HCT116 (cell line): ENCODE measurements at regions not wholly inside any gene's neighbourhood (a gene's known extent, or its start where the extent isn't known, plus 50 kb on each side); places are given as distances from the start of the nearest gene placed in this dataset.

ENCODE experiments used
- ATAC-seq: fragments of 200-7000 bp; cut with Tn5 transposase; 2 replicates; pipeline ENCODE4 v1.9.1; 2020; ENCODE audit warnings: mild to moderate bottlenecking, moderate library complexity
- BruUV-seq: library from RNA; stranded (reverse); fragments of 400-500 nt; replicated peaks from 2 replicates; lab custom pipeline; 2021; lab: Mats Ljungman, UMichigan
- CTCF ChIA-PET: fragments of 300-600 bp; sonication (Branson Sonifier 250); formaldehyde crosslinking; loops from one replicate; lab custom pipeline; 2021; ENCODE audit warnings: antibody characterized with exemption; lab: Charles Lee
- POLR2A ChIA-PET: fragments of 300-600, 350-600 bp; sonication (Branson Sonifier 250); formaldehyde crosslinking; loops from one replicate; lab custom pipeline; 2021; ENCODE audit warnings: antibody characterized with exemption; lab: Charles Lee
- RAD21 ChIA-PET, 2 experiments: fragments of 300-600 bp; sonication (Branson Sonifier 250); formaldehyde crosslinking; loops; one replicate each; lab custom pipeline; 2023; ENCODE audit warnings: low total read pairs in 2 of 2; ENCODE audit not compliant: uncharacterized antibody in 2 of 2, unreplicated experiment in 2 of 2, low non-redundant PET in 1 of 2; lab: Charles Lee
- DNase-seq: peaks from one replicate; pipeline ENCODE4 v3.0.0-alpha.2; 2010; ENCODE audit warnings: low read depth, low spot score
- H2AFZ ChIP-seq: fragments of 200-600 bp; shearing (Covaris generic), sonication (generic); 2 replicates; pipeline ENCODE4 v1.6.1; 2017; ENCODE audit warnings: low read depth, mixed run types, mixed read lengths, antibody characterized with exemption, low read length; ENCODE audit not compliant: poor library complexity, severe bottlenecking
- H3K27ac ChIP-seq: 2 replicates; pipeline ENCODE4 v1.5.1; 2012; ENCODE audit warnings: low read depth, low read length
- H3K27me3 ChIP-seq: fragments of 200-600 bp; sonication (generic); 2 replicates; pipeline ENCODE4 v1.6.1; 2016; ENCODE audit warnings: mixed run types, low read length, mixed read lengths; ENCODE audit not compliant: insufficient read depth
- H3K36me3 ChIP-seq, 2 experiments: fragments of 200-500 bp in 1 of 2; fragments of 200-600 bp in 1 of 2; sonication (Bioruptor generic) in 1 of 2; sonication (generic) in 1 of 2; 2 replicates each; pipeline versions ENCODE4 v1.5.1 to v1.6.1; 2014 to 2016; ENCODE audit warnings: low read length in 2 of 2, inconsistent platforms in 1 of 2, mixed read lengths in 1 of 2, mixed run types in 1 of 2; ENCODE audit not compliant: insufficient read depth in 2 of 2, control insufficient read depth in 1 of 2
- H3K4me1 ChIP-seq, 2 experiments: fragments of 200-600 bp in 1 of 2; sonication (generic) in 1 of 2; 2 replicates each; pipeline versions ENCODE4 v1.5.1 to v1.6.1; 2012 to 2017; ENCODE audit warnings: low read length in 2 of 2, inconsistent platforms in 1 of 2, mild to moderate bottlenecking in 1 of 2, mixed read lengths in 1 of 2, mixed run types in 1 of 2, moderate library complexity in 1 of 2; ENCODE audit not compliant: insufficient read depth in 2 of 2, control insufficient read depth in 1 of 2
- H3K4me2 ChIP-seq: fragments of 200-600 bp; sonication (generic); 2 replicates; pipeline ENCODE4 v1.6.1; 2017; ENCODE audit warnings: mixed run types, low read length, mixed read lengths
- H3K4me3 ChIP-seq, 2 experiments: fragments of 200-600 bp in 1 of 2; sonication (generic) in 1 of 2; replicated peaks in 1 of 2; 2 replicates each; pipeline ENCODE4 v1.5.1; 2011 to 2016; ENCODE audit warnings: low read length in 2 of 2, control low read depth in 1 of 2, low read depth in 1 of 2, mild to moderate bottlenecking in 1 of 2, mixed read lengths in 1 of 2, mixed run types in 1 of 2
- H3K79me2 ChIP-seq: fragments of 200-600 bp; sonication (generic); 2 replicates; pipeline ENCODE4 v1.6.1; 2017; ENCODE audit warnings: mild to moderate bottlenecking, mixed run types, low read length, moderate library complexity, mixed read lengths; ENCODE audit not compliant: insufficient read depth
- H3K9ac ChIP-seq: fragments of 200-600 bp; sonication (generic); 2 replicates; pipeline ENCODE4 v1.6.1; 2016; ENCODE audit warnings: low read length, mixed read lengths
- H3K9me2 ChIP-seq: fragments of 200-600 bp; sonication (generic), shearing (Covaris generic); 2 replicates; pipeline ENCODE4 v1.6.1; 2017; ENCODE audit warnings: mixed run types, mild to moderate bottlenecking, moderate library complexity; ENCODE audit not compliant: insufficient read depth
- H3K9me3 ChIP-seq, 2 experiments: fragments of 200-500 bp in 1 of 2; fragments of 200-600 bp in 1 of 2; sonication (Bioruptor generic) in 1 of 2; sonication (generic) in 1 of 2; 2 replicates each; pipeline ENCODE4 v1.6.1; 2014 to 2017; ENCODE audit warnings: low read length in 2 of 2, mixed read lengths in 2 of 2, inconsistent platforms in 1 of 2, low read depth in 1 of 2, mild to moderate bottlenecking in 1 of 2, mixed run types in 1 of 2, moderate library complexity in 1 of 2; ENCODE audit not compliant: control insufficient read depth in 1 of 2, insufficient read depth in 1 of 2
- H4K20me1 ChIP-seq: fragments of 200-600 bp; sonication (generic), shearing (Covaris generic); 2 replicates; pipeline ENCODE4 v1.6.1; 2017; ENCODE audit warnings: mixed run types, mild to moderate bottlenecking, moderate library complexity; ENCODE audit not compliant: insufficient read depth
- CEBPB ChIP-seq: IDR thresholded peaks from 2 replicates; pipeline ENCODE4 v1.6.1; 2012; ENCODE audit warnings: low read depth
- CTCF ChIP-seq, 3 experiments: fragments of 200-600 bp in 1 of 3; sonication (generic) in 1 of 3; IDR thresholded peaks in 2 of 3; conservative IDR thresholded peaks in 1 of 3; 2 replicates each; pipeline ENCODE4 v1.5.1; 2012 to 2017; ENCODE audit warnings: low read depth in 2 of 3, low read length in 2 of 3, antibody characterized with exemption in 1 of 3, borderline replicate concordance in 1 of 3, control low read depth in 1 of 3, mild to moderate bottlenecking in 1 of 3, mixed read lengths in 1 of 3, mixed run types in 1 of 3, moderate library complexity in 1 of 3; ENCODE audit not compliant: insufficient read depth in 1 of 3
- EGR1 ChIP-seq: IDR thresholded peaks from 2 replicates; pipeline ENCODE4 v1.6.1; 2012; ENCODE audit warnings: low read depth
- EZH2 ChIP-seq: fragments of 200-600 bp; sonication (generic); IDR thresholded peaks from 2 replicates; pipeline ENCODE4 v1.6.1; 2017; ENCODE audit warnings: antibody characterized with exemption, mixed run types
- FOSL1 ChIP-seq: IDR thresholded peaks from 2 replicates; pipeline ENCODE4 v1.6.1; 2012; ENCODE audit warnings: low read depth
- JUND ChIP-seq: IDR thresholded peaks from 2 replicates; pipeline ENCODE4 v1.6.1; 2012
- POLR2A ChIP-seq: IDR thresholded peaks from 2 replicates; pipeline ENCODE4 v1.7.0; 2011; ENCODE audit warnings: borderline replicate concordance; ENCODE audit not compliant: insufficient read depth, insufficient read length; ENCODE audit errors: extremely low read depth
- POLR2AphosphoS5 ChIP-seq: IDR thresholded peaks from 2 replicates; pipeline ENCODE4 v1.6.1; 2011; ENCODE audit warnings: mild to moderate bottlenecking, low read depth, low read length, moderate library complexity
- RAD21 ChIP-seq: IDR thresholded peaks from 2 replicates; pipeline ENCODE4 v1.6.1; 2012; ENCODE audit warnings: low read depth, mild to moderate bottlenecking
- SP1 ChIP-seq: IDR thresholded peaks from 2 replicates; pipeline ENCODE4 v1.6.1; 2012; ENCODE audit warnings: low read depth
- SRF ChIP-seq: IDR thresholded peaks from 2 replicates; pipeline ENCODE4 v1.6.1; 2012; ENCODE audit warnings: low read depth
- YY1 ChIP-seq: IDR thresholded peaks from 2 replicates; pipeline ENCODE4 v1.6.1; 2011; ENCODE audit warnings: low read length, low read depth, moderate library complexity, mild to moderate bottlenecking; ENCODE audit not compliant: insufficient replicate concordance; ENCODE audit errors: extremely low read depth
- ZBTB33 ChIP-seq: IDR thresholded peaks from 2 replicates; pipeline ENCODE4 v1.6.1; 2011; ENCODE audit warnings: mild to moderate bottlenecking, low read length, moderate library complexity; ENCODE audit not compliant: insufficient replicate concordance; ENCODE audit errors: extremely low read depth
- intact Hi-C: fragments of 100-400 bp; cut with micrococcal nuclease; formaldehyde crosslinking; loops from 2 replicates; pipeline ENCODE4 v1.10.0; 2022
- TF ChIP-seq, protein P1 (sequence below): IDR thresholded peaks from 2 replicates; pipeline ENCODE4 v1.6.1; 2012; ENCODE audit warnings: low read depth

DNA sequence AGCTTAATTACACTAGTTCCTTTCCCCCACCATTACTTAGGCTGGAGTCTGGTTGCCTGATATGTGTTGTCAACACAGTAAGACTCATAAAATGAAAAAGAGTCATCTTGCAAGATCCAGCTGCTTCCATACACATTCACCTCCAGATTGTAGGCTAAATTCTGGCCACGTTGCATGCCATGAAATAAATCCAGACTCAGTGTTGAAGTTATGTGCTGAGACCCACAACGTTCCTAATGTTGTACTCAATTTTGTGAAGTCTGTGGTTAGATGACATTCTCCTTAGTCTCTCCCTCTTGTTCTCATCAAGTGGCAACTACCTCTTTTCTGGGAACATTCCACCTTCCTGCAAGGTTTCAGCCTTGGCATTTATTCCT lies 212.3 kb downstream of the LMBRD1 start:
- no peak overlapping the region for H3K9ac ChIP-seq
- no peaks in the 10 kb centered on the region for H3K27me3 ChIP-seq
- BruUV-seq = no TSS peak
- RAD21 ChIA-PET = no interaction called here
- no peak overlapping the region for H3K4me2 ChIP-seq
- no peaks in the 10 kb centered on the region; the same call in 1 of the 2 replicates for H4K20me1 ChIP-seq
- POLR2A ChIA-PET = no interaction called here
- CTCF ChIA-PET = no interaction called here
- H2AFZ ChIP-seq = no peak overlapping the region
- H3K9me2 ChIP-seq = no peaks in the 10 kb centered on the region
- no peak overlapping the region for H3K4me3 ChIP-seq
- H3K27ac ChIP-seq = no peak overlapping the region
- no peak for DNase-seq
- no peaks in the 10 kb centered on the region for H3K4me1 ChIP-seq
- H3K36me3 ChIP-seq = no peaks in the 10 kb centered on the region
- intact Hi-C loops = no loop called here
- TF ChIP-seq SP1 = no peak
- TF ChIP-seq, protein P1, sequence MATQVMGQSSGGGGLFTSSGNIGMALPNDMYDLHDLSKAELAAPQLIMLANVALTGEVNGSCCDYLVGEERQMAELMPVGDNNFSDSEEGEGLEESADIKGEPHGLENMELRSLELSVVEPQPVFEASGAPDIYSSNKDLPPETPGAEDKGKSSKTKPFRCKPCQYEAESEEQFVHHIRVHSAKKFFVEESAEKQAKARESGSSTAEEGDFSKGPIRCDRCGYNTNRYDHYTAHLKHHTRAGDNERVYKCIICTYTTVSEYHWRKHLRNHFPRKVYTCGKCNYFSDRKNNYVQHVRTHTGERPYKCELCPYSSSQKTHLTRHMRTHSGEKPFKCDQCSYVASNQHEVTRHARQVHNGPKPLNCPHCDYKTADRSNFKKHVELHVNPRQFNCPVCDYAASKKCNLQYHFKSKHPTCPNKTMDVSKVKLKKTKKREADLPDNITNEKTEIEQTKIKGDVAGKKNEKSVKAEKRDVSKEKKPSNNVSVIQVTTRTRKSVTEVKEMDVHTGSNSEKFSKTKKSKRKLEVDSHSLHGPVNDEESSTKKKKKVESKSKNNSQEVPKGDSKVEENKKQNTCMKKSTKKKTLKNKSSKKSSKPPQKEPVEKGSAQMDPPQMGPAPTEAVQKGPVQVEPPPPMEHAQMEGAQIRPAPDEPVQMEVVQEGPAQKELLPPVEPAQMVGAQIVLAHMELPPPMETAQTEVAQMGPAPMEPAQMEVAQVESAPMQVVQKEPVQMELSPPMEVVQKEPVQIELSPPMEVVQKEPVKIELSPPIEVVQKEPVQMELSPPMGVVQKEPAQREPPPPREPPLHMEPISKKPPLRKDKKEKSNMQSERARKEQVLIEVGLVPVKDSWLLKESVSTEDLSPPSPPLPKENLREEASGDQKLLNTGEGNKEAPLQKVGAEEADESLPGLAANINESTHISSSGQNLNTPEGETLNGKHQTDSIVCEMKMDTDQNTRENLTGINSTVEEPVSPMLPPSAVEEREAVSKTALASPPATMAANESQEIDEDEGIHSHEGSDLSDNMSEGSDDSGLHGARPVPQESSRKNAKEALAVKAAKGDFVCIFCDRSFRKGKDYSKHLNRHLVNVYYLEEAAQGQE = no peak
- TF ChIP-seq JUND = no peak
- no peak for TF ChIP-seq RAD21
- no peak for TF ChIP-seq FOSL1
- TF ChIP-seq SRF = no peak
- no peak for TF ChIP-seq EGR1
- TF ChIP-seq, all 23 proteins: peak for 0
- Histone ChIP-seq H3K9me3 (no peaks in the 10 kb centered on the region), H3K79me2 (no peaks in the 10 kb centered on the region)
- no peak for ATAC-seq

- H3K27ac ChIP-seq = no peak overlapping the region
- no peaks in the 10 kb centered on the region for H3K36me3 ChIP-seq
- no peaks in the 10 kb centered on the region for H3K9me2 ChIP-seq
- no peaks in the 10 kb centered on the region for H4K20me1 ChIP-seq
- DNase-seq (no peak), ATAC-seq (no peak)
- H3K4me3 ChIP-seq = no peak overlapping the region
- H3K4me1 ChIP-seq = no peaks in the 10 kb centered on the region
- BruUV-seq = no TSS peak
- no peak overlapping the region for H3K4me2 ChIP-seq
- no peak overlapping the region for H3K9ac ChIP-seq
- no peaks in the 10 kb centered on the region for H3K79me2 ChIP-seq
- no peak overlapping the region for H2AFZ ChIP-seq
- ChIA-PET POLR2A (no interaction called here), RAD21 (no interaction called here), CTCF (no interaction called here)
- TF ChIP-seq CEBPB (no peak), JUND (no peak), YY1 (no peak), SP1 (no peak), POLR2A (no peak), SRF (no peak), RAD21 (no peak), ZBTB33 (no peak), CTCF (IDR thresholded peaks at IDR 0.05 in 2 of 3, conservative IDR thresholded peaks at IDR 0.05 in 1 of 3; ENCODE audit: borderline replicate concordance in 1 of 3, insufficient read depth in 1 of 3, low read depth in 2 of 3, low read length in 2 of 3) (no peak), POLR2AphosphoS5 (no peak), EZH2 (no peak)
- H3K27me3 ChIP-seq = no peaks in the 10 kb centered on the region
- intact Hi-C loops = no loop called here
- H3K9me3 ChIP-seq = no peaks in the 10 kb centered on the region
Measured at GRCh38 chr6:69581581-69581980, 215.2 kb downstream of the LMBRD1 start.
